Stimulated activated CD4-positive, alpha-beta T cell treated with anti-CD3 and anti-CD28 coated beads, Interleukin-1b, Interleukin-23, amount 100 ng/mL, for 24 hours (primary cell): ENCODE measurements at regions not wholly inside any gene's neighbourhood (a gene's known extent, or its start where the extent isn't known, plus 50 kb on each side); places are given as distances from the start of the nearest gene placed in this dataset.
"Not testable (repeated sequence)": the region's sequence is repeated elsewhere in the genome, so short reads cannot be mapped to it uniquely, and the experiment has no call there.

Experiments
- DNase-seq, 4 experiments: peaks; one replicate each; pipeline ENCODE4 v3.0.0-alpha.2; 2020; ENCODE audit warnings: low read depth in 4 of 4, low spot score in 1 of 4

GRCh38 chr12:107580750-107581618, 104.6 kb upstream of the PWP1 start:
- DNase-seq: no peak

DNA sequence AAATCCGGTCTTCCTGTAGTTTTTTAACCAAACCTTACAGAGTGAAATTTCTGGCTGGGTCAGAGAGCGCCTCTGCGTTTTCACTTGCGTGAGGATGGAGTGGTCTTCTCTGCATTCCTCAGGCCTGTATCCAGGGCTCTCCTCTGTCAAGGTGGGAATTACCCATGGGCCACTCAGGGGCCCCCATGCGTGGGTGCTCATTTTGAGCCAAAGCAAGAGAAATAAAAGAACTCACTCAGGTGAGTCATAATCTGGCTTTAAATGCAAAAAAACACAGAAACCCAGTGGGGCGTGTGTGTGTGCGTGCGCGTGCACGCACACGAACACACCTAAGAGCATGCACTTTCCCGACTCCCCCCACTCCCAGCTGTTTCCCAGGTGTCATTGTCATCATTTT, 104.0 kb upstream of the PWP1 start:
- DNase-seq: no peak

DNA sequence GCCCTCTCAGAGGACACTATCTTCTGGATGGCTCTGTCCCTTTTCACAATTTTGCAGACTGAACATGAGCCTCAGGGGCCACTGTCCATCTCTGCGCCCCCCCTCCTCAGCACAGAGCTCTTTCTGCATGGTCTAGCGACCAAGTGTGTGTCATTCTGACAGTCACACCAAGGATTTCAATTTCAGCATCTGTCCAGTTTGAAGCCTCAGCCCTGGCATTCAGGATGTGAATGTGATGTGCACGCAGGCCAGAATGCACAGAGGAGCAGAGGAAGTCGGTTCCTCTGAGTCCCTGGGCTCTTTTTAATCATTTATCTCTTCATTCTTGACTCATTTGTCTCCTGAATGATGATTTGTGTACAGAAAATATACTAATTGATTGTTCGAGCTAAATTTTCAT, 102.0 kb upstream of the PWP1 start:
- DNase-seq: no peak

- DNase-seq: no peak
Observed at GRCh38 chr12:107584563-107584962, 101.0 kb upstream of the PWP1 start.

DNA sequence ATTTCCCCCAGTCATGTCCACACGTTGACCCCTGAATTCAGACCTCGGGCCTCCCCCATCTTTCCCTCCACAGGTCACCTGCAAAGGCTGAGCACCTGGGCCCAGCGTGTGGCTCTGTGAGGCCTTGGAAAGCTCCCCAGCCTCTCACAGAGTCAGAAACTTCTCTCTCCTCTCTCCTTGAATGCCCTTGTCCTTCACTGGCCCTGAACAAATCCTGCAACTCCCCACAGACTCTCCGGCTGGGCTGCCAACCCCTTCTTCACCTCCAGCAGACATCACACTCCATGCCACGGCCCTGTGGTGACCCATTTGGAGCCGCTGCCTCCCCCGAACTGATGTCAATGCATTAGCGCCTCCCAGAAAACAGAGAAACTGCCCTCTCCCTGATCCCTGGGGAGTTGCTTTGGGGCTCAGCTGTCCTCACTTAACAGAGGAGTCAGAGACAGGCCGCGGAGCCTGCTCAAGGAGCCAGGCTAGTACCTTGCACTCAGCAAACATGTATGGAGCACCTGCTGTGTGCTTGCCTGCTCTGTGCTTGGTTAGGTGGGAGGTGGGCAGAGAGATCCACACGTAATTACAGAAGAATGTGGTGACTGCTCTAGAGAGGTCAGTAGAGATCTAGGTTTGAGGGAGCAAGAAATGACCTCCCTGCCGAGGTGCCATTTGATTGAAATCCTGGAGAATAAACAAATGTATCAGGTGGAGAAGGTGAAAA, 99.2 kb upstream of the PWP1 start:
- DNase-seq: no peak

GRCh38 chr12:107590413-107590812, 95.2 kb upstream of the PWP1 start:
- no peak for DNase-seq

DNA sequence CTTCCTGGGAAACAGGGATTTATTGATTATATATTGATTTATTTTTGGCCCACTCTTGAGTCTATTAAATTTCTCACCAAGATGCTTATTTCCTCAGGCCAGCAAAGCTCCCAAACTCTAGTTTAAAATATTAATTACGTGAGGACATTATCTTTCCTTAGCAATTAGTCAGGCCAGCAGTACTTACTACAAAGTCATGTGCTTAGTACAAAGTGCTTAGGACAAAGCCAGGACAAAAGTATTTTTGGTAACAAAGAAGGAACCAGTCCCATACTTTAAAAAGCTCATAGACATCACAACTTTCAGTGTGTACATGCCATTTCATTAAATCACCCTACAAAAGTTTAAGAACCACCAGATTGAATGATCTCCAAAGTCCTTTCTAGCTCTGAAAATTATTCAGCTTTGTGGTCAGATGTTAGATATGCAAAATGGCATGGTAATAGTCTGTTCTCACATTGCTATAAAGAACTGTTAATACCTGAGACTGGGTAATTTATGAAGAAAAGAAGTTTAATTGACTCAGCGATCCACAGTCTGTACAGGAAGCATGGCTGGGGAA, 94.7 kb upstream of the PWP1 start:
- DNase-seq: no peak

GRCh38 chr12:107593713-107594381, 91.8 kb upstream of the PWP1 start:
- DNase-seq: no peak

GRCh38 chr12:107594995-107595394, 90.6 kb upstream of the PWP1 start:
- DNase-seq: no peak

GRCh38 chr12:107597695-107598410, 87.7 kb upstream of the PWP1 start:
- no peak for DNase-seq

DNA sequence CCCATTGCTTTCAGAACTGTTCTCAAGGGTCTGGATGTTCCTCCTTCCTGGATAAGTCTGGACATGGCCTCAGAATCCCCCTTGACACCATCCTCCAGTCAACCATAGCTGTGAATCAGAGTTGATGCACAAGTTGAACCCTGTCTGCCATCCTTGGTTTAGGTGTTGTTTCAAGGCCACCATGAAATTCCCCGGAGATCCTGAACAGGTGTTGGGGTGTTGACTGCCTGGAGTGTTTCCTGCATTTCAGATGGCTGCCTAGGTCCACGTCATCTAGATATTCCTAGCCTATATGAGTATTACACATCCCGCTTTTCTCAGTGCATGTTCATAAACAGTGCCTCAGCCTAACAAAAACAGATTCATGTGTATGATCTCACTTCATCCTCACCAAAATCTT, 86.7 kb upstream of the PWP1 start:
- DNase-seq: no peak

DNA sequence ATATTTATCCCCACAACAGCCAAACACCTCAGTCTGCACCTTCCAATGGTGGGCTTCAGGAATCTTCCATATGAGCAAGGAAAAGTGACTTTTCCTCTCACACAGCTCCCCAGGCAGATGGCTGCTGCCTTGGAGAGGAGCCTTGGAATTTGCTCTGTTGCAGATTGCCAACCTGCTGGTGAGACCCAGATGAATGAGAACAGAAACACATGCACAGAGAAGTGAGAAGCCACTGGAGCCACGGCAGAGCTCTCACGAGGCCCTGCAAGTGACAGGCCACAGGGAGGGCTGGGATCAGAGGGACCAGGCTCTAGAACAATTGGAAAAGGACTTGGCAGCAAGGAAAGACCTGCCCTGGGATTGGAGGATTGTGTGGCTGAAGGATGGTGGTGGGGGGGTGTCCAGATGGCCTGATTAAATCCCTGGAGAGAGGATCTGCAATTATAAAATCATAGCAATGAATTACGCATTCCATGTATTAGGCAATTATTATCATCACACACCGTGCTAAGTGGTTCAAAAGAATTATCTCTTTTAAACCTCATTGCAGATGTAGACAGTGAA, 84.9 kb upstream of the PWP1 start:
- no peak for DNase-seq

- DNase-seq: no peak
Observed at GRCh38 chr12:107602446-107602845, 83.2 kb upstream of the PWP1 start.

- no peak for DNase-seq
Observed at GRCh38 chr12:107605293-107605692, 80.3 kb upstream of the PWP1 start.

GRCh38 chr12:107607464-107608392, 77.9 kb upstream of the PWP1 start:
- peak; percentile 60 to 79 (median 74) for DNase-seq

- DNase-seq: not testable (repeated sequence)
Observed at GRCh38 chr12:107608779-107609178, 76.8 kb upstream of the PWP1 start.

GRCh38 chr12:107610021-107610859, 75.4 kb upstream of the PWP1 start:
- DNase-seq: peak in 1 of 4 experiments; percentile 8

DNA sequence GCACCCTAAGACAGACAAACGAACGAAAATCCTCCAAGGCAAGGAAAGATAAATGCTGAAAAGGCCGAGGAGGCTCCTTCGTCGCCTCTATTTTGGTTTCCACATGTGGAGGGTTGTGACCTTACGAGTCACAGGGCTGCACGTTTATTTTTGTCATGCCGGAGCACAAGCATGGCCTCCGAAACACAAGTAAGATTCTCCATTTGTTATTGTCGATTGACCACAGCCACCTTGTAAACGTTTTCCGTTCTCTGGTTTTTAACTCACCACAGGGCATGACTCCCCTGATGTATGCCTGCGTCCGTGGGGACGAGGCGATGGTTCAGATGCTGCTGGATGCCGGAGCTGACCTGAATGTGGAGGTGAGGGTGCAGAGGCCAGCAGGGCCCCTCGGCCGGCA, 73.1 kb upstream of the PWP1 start:
- no peak for DNase-seq

DNA sequence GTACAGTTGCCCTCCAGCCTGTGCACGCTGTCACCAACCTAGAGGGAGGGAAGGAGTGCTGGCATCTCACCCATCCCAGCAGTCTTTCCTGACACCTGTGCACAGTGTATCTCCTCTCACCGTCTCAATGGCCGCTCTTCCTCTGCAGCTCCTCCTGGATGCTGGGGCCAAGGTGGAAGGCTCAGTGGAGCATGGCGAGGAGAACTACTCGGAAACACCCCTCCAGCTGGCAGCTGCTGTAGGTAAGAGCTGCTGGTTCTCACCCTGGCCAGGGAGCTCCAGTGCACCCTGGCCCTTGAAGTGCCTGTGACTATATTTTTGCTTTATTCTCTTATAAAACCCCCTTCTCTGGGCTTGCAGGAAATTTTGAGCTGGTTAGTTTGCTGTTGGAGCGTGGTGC, 68.7 kb upstream of the PWP1 start:
- no peak for DNase-seq
